PC-9 (cell line): ENCODE measurements at regions not wholly inside any gene's neighbourhood (a gene's known extent, or its start where the extent isn't known, plus 50 kb on each side); places are given as distances from the start of the nearest gene placed in this dataset.

ENCODE experiments used
- EZH2 ChIP-seq: fragments of 200-600 bp; sonication (generic); IDR thresholded peaks from 2 replicates; pipeline ENCODE4 v1.8.0; 2017; ENCODE audit warnings: antibody characterized with exemption, low read depth
- TF ChIP-seq, protein P1 (sequence below): fragments of 200-600 bp; sonication (generic); conservative IDR thresholded peaks from 2 replicates; pipeline ENCODE4 v1.6.1; 2017; ENCODE audit warnings: mixed run types, antibody characterized with exemption, mild to moderate bottlenecking, moderate library complexity

DNA sequence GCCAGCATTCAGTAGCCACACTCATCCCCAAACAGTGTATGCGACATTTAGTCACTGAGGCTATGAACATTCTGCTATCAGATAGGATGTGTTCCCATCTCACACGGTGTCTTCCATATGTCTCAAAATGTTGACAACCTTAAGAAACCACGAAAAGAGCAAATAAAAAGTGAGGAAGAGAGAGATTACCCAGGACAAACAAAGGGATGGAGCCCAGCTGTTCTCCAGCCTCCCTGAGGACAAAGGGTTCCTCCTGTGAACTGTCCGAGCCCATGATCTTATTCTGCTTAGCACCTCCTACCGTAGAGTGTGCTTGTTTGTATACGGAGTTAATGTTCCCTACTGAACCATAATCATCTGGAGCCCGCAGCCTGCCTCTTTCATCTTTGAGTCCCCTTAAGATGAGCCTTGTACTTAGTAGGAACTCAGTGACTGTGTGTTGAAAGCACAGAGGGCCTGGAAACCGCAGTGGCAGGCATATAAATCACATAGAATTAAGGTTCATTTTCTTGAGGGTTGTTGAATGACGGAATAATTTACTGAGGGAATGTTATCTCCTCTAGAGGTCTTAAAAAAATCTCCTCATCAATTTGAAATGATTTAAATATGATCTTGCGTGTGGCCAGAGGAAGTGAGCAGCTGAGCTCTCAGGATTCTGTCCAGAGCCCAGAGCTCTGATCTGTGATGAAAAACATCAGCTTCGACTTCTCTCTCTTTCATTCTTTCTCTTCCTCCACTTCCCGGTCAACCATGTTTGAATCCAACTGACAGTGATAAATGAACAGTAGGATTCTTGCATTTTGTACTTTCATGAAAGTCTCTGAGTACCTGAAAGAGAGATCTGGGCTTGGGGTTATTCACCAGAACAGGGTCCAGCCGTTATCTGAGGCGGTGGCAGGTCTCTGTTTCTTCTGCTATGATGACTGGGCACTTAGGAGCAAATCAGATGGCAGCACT lies 200.5 kb downstream of the KLF5 start:
- TF ChIP-seq EZH2 = no peak
- TF ChIP-seq, protein P1, sequence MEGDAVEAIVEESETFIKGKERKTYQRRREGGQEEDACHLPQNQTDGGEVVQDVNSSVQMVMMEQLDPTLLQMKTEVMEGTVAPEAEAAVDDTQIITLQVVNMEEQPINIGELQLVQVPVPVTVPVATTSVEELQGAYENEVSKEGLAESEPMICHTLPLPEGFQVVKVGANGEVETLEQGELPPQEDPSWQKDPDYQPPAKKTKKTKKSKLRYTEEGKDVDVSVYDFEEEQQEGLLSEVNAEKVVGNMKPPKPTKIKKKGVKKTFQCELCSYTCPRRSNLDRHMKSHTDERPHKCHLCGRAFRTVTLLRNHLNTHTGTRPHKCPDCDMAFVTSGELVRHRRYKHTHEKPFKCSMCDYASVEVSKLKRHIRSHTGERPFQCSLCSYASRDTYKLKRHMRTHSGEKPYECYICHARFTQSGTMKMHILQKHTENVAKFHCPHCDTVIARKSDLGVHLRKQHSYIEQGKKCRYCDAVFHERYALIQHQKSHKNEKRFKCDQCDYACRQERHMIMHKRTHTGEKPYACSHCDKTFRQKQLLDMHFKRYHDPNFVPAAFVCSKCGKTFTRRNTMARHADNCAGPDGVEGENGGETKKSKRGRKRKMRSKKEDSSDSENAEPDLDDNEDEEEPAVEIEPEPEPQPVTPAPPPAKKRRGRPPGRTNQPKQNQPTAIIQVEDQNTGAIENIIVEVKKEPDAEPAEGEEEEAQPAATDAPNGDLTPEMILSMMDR = no peak
